Activated CD4-positive, alpha-beta T cell treated with anti-CD3 and anti-CD28 coated beads, Interleukin-10, Interleukin-2, amounts not matched to agents 100 ng/mL and 50 ng/mL, durations not matched to agents 16 hours and 8 hours (primary cell): ENCODE measurements at regions not wholly inside any gene's neighbourhood (a gene's known extent, or its start where the extent isn't known, plus 50 kb on each side); places are given as distances from the start of the nearest gene placed in this dataset.
"Not testable (repeated sequence)": the region's sequence is repeated elsewhere in the genome, so short reads cannot be mapped to it uniquely, and the experiment has no call there.

Experiments
- DNase-seq: peaks from one replicate; pipeline ENCODE4 v3.0.0-alpha.2; 2020

GRCh38 chr22:33138333-33138732, 80.2 kb upstream of the SYN3 start:
- not testable (repeated sequence) for DNase-seq

DNA sequence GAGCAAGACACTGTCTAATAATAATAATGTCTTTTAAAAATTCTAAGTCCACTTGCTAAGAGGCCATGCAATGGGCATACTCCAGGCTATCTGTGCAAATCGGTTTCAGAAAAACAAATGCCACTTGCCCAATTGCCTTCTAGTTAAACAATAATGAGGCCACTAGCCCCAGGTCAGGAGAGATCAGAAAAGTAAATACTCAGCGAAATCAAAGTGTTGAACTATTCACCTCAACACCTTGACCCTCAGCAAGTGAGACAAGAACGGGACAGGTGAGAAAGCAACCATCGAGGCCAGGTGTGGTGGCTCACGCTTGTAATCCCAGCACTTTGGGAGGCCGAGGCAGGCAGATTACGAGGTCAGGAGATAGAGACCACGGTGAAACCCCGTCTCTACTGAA, 72.3 kb upstream of the SYN3 start:
- DNase-seq, result no peak

DNA sequence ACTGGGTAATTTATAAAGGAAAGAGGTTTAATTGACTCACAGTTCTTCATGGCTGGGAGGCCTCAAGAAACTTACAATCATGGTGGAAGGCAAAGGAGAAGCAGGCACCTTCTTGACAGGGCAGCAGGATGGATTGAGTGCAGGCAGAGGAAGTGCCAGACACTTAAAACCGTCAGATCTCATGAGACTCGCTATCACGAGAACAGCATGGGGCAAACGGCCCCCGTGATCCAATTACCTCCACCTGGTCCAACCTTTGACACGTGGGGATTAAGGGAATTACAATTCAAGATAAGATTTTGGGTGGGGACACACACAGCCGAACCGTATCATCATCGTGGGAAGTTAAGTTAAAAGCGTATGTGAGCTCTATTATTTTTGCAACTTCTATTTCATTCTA, 71.4 kb upstream of the SYN3 start:
- DNase-seq, result no peak

- DNase-seq, result no peak
These were observed 68.7 kb upstream of the SYN3 start for GRCh38 chr22:33126881-33127280.

DNA sequence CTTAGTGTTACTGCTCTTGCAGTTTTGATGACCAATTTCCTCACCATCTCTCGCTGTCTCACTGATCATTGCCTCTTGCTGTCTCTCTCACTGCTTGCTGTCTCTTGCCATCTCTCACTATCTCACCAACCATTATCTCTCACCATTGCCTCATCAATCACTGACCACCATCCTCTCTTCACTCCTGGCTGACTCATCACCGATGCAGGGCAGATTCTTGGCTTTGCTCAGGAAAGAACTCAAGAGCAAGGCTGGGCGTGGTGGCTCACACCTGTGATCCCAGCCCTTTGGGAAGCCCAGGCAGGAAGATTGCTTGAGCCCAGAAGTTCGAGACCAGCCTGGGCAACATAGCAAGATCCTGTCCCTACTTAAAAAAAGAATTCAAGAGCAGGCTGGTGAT, 66.3 kb upstream of the SYN3 start:
- DNase-seq, result no peak

- not testable (repeated sequence) for DNase-seq
These were observed 64.3 kb upstream of the SYN3 start for GRCh38 chr22:33122439-33122838.

DNA sequence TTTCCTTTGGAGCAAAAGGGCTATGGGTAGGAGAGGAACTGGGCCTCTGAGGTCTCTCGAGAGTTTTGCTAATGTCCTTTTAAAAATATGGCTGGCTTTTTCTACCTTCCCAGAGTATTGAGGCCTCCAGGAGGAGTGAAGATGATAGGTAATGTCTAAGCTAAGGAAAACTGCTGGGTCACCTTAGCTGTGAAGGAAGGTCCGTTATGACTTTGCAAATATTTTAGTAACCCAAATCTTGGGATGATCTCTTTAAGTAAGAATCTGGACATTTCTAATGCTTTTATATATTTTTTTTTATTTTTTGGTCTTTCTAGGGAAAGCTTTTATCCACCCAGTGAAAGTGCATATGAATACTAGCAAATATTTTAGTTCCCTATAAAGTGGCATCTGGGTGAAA, 60.9 kb upstream of the SYN3 start:
- no peak for DNase-seq

DNA sequence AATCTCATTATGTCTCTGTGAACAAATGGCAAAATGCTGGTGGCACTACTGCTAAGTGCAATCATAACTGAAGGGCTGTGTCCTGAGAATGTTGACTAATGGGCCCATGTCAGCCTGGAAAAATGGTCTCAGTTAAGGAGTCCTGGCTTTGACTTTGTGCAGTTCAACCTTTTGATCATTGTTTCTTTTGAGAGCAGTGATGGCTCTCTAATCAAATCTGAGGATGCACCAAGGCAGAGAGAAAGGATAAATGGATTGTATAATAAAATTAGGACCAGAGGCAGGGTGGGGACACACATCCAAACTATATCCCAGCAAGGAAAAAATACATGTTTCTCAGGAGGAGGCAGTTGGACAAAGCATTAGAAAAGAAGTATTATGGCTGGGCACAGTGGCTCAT, 59.6 kb upstream of the SYN3 start:
- DNase-seq, result no peak

DNA sequence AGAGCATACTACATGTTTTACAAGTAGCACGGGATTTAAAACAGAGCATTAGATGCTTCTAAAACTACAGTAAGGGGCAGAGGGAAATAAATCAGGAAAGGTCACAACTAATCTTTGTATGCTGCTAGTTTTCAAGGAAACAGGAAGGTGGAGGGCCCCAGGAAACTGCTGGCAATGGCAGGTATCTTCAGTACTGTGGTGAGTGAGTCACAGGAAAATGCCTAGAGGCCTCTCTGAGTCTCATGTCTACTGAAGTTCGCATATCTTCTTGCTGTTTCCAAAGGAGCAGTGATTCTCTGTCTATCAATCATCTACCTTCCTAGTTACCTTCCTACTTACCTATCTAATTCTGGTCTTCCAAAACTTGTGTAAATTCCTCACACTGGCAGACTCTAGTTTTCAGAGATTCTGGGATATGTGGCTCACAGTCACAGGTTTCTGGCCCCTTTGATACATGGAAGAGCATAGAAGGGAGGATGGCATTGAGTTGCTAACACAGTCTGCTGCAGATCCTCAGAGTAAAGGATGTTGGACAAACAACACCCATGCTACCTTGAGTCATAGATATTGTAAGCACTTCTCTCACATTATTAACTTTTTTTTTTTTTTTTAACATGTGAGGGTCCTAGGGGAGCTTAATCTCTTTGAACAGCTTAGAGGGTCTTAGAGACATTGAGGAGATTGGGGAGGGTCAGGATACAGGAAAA, 58.8 kb upstream of the SYN3 start:
- no peak for DNase-seq

GRCh38 chr22:33114565-33114964, 56.4 kb upstream of the SYN3 start:
- no peak for DNase-seq

GRCh38 chr22:33112580-33112979, 54.4 kb upstream of the SYN3 start:
- no peak for DNase-seq

- DNase-seq, result no peak
These were observed 53.3 kb upstream of the SYN3 start for GRCh38 chr22:33111491-33111890.

- no peak for DNase-seq
These were observed 52.5 kb upstream of the SYN3 start for GRCh38 chr22:33110562-33111163.

DNA sequence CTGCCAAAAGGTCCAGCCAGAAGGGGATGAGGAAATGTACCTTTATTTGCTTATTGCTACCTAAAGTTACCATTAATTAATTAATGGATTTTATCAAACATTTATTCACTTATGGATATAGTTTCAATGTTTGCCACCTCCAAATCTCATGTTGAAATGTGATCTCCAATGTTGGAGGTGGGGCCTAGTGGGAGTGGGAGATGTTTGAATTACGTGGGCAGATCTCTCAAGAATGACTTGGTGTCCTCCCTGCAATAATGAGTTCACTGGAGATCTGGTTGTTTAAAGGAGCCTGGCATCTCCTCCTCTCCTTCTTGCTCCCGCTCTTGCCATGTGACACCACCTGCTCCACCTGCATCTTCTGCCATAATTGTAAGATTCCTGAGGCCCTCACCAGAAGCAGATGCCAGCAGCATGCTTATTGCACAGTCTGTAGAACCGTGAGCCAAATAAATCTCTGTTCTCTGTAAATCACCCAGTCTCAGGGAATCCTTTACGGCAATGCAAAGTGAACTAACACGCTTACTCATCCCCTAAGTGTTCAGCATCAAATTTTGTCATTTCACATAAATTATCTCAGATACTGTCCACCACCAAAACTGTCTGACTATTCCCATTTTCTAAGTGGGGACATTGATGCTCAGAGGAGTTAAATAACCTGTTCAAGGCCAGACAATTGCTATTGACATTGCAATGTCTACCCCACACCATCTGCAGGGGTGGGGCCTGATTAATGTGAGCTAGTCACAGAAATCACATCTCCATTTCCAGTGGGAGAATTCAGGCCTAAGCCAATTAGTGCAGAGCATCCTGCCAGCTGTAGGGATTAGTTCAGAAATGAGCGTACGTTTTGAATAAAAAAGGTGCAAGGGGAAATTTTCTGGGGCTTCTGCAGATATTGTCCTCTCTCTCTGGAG, 51.6 kb upstream of the SYN3 start:
- DNase-seq, result no peak

DNA sequence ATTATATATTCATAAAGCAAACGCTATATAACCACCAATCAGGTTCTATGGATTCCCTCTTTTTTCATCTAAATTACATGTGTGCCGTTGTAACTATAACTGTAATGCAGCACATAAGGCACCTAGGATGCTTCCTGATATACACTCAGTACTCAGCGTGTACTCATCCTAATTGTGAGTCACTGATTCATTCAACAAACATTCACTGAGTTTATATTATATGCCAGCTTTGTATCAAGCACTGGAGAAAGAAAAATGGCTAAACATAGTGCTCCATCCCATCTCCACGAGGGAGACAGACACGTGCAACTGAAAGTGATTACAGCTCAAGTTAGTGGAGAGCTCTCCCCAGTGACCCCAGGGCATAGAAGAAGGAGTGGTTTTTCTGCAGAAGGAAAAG, 49.9 kb upstream of the SYN3 start:
- no peak for DNase-seq
